ENCODE measurements at regions not wholly inside any gene's neighbourhood (a gene's known extent, or its start where the extent isn't known, plus 50 kb on each side); places are given as distances from the start of the nearest gene placed in this dataset.
"Not testable (repeated sequence)": the region's sequence is repeated elsewhere in the genome, so short reads cannot be mapped to it uniquely, and the experiment has no call there.

DNA sequence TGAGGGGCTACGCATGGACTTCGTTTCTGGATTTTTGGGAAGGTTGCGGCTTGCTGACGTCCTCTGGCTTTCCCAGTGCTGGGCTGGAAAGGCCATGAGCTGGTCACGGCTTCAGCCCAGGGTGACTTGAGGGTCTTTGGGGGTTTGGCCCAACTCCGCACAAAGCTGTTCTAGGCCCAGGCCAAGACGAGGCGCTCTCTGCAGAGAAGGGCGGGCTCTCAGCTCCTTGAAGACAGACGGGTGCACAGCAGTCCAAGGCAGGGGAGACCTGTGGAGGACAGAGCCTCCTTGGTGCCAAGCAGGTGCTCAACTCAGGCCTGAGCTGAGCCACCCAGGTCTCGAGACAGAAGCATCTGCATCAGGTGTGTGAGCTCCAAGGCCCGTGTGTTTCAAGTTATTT lies 1003.7 kb downstream of the BRD1 start:
- DNase-seq (ENCODE audit: low read depth in 3 of 3): no peak

DNA sequence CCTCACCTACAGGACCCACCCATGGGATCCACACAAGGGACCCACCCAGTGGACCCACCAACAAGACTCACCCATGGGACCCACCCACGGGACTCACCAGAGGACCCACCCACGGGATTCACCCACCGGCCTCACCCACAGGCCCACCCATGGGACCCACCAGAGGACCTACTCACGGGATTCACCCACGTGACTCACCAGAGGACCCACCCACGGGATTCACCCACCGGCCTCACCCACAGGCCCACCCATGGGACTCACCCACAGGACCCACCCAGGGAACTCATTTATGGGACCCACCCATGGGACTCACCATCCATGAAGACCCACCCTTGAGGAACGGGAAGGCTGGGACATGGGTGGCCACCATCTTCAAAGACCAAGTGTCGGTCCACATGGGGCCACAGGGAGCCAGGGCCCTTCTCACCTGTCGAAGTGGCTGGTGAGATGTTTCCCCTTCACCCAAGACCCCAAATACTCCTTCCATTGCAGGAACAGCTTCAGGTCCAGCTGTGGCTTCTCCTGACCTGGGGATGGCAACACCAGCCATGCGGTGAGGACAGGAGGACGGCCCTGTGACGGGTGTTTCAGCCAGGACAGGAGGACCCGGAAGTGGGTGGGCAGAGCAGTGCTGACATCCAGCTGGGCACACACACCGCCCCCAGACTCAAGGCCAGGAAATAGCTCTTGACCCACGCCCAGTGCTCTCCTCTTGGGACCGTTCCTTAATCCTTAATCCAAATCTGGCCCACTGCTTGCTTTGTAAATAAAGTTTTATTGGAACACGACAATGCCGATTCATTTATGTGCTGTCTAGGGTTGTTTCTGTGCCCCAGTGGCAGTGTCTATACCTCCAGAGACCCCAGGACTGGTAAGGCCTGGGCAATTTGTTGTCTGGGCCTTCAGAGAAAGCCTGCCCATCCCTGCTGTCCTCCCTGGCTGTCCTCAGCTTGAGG lies 1005.1 kb downstream of the BRD1 start:
- DNase-seq (ENCODE audit: low read depth in 3 of 3): no peak

- no peak for DNase-seq (ENCODE audit: low read depth in 3 of 3)
These were observed 1005.9 kb downstream of the BRD1 start for GRCh38 chr22:48821727-48822126.

- no peak for DNase-seq (ENCODE audit: low read depth in 3 of 3)
These were observed 1006.4 kb downstream of the BRD1 start for GRCh38 chr22:48821346-48821690.

- no peak for DNase-seq (ENCODE audit: low read depth in 3 of 3)
These were observed 1007.0 kb downstream of the BRD1 start for GRCh38 chr22:48820481-48821345.

- no peak for DNase-seq (ENCODE audit: low read depth in 3 of 3)
These were observed 1007.7 kb downstream of the BRD1 start for GRCh38 chr22:48819961-48820360.

GRCh38 chr22:48819232-48819631 lies 1008.4 kb downstream of the BRD1 start:
- no peak for DNase-seq (ENCODE audit: low read depth in 3 of 3)

GRCh38 chr22:48817491-48817890 lies 1010.2 kb downstream of the BRD1 start:
- DNase-seq (ENCODE audit: low read depth in 3 of 3): not testable (repeated sequence)

GRCh38 chr22:48811885-48812284 lies 1015.8 kb downstream of the BRD1 start:
- no peak for DNase-seq (ENCODE audit: low read depth in 3 of 3)

DNA sequence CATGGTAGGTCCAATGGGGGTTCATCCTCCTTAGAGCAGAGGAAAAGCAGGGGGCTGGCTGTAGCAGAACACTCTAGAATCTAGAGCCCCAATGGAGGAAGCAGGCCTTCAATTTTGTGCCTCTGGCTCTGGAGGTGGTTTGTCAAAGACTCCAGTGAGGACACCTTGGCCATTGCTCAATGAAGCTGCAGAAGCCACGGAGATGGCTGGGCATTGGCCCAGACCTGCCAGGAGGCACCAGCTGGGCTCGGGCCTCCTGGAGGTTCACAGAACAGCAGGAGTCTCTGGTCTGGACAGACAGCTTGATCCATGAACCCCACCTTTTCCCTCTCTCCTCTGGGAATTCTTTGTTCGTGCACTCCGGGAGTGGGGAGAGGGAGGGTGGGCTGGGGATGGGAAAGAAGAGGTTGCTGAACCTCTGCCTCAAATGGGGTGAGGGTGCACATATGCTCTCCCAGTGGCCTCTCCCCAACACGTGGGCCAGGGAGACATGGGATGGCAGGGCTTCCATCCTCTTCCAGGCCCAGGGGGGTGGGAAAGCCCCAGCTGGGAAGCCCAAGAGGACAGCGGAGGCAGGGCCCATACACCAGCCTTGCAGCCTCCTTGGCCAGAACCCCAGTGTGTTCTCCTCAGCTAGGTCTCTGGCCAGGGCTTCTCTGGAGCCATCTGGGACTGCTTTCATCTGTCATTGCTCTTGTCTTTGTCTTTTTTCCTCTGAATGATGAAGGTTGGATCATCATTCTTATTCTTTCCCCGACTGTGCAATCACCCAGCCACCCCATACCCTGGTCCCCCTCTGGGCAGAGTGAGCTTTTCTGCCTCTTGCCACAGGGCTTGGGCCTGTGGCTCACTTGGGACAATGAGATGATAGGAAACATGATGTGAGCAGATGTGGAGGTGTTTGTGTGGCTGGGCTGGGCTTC lies 1019.4 kb downstream of the BRD1 start:
- no peak for DNase-seq (ENCODE audit: low read depth in 3 of 3)

- no peak for DNase-seq (ENCODE audit: low read depth in 3 of 3)
These were observed 1020.5 kb downstream of the BRD1 start for GRCh38 chr22:48807155-48807554.

- DNase-seq (ENCODE audit: low read depth in 3 of 3): no peak
These were observed 1021.4 kb downstream of the BRD1 start for GRCh38 chr22:48806227-48806781.

DNA sequence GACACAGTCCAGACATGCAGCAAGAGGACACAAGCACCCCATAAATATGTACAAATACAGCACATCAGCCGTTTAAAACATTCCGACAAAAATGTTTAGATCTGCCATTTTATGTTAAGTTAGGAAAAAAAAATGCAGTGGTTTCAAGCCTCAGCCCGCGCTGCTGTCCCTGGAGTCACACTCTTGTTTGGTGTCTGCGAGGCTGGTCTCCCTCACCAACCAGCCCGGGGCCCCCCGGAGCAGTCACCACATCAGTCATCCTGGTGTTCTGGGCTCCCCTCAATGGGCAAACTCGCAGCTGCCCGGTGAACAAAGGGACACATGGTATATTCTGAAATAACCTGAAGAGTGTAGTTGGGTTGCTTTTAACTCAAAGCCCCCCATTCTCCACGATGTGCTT lies 1022.2 kb downstream of the BRD1 start:
- DNase-seq (ENCODE audit: low read depth in 3 of 3): no peak

GRCh38 chr22:48804811-48805301 lies 1022.8 kb downstream of the BRD1 start:
- DNase-seq (ENCODE audit: low read depth in 3 of 3): no peak

DNA sequence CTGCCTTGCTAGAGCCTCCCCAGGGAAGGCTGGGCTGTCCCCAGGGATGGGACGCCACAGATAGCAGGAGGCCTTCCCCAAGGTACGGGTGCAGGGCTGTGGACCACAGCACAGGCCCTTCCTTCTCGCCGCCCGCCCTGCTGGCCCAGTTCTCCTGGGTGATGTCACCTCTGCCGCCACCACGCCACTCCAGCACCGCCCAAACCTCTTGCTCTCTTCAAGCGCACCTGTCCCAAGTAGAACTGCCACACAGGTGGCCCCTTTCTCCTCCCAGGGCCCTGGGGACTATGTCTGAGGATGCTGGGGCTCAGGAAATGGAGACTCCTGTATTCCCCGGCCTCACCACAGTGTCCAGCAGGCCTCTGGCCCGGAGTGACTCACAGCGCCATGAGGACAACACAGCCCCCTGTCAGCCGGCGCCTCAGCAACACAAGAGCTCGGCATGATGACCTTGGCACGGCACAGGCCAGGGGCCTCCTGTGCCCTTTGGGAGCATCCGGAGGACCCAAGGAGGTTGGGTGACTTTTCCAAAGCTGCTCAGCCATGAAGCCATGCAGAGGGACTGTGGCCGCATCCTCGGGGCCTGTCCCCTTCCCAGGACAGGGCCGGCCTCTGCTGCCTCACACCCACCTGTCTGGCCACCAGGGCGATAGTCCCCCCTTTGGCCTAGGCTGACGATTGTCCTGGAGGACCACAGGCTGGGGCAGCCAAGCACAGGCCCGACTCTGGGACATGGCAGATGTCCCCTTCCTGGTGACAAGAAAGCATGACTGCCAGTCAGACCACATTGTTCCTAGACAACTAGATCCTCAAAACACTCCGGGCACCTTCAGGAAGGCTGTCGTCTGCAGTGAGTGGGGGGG lies 1023.5 kb downstream of the BRD1 start:
- DNase-seq (ENCODE audit: low read depth in 3 of 3): no peak

- DNase-seq (ENCODE audit: low read depth in 3 of 3): no peak
These were observed 1024.3 kb downstream of the BRD1 start for GRCh38 chr22:48803171-48803947.

- no peak for DNase-seq (ENCODE audit: low read depth in 3 of 3)
These were observed 1025.1 kb downstream of the BRD1 start for GRCh38 chr22:48802576-48802975.

GRCh38 chr22:48800886-48801607 lies 1026.6 kb downstream of the BRD1 start:
- DNase-seq (ENCODE audit: low read depth in 3 of 3): no peak

Data from stimulated activated CD4-positive, alpha-beta T cell treated with anti-CD3 and anti-CD28 coated beads, TNF-alpha, amount 100 ng/mL, for 48 hours (primary cell).